ENCODE measurements at regions not wholly inside any gene's neighbourhood (a gene's known extent, or its start where the extent isn't known, plus 50 kb on each side); places are given as distances from the start of the nearest gene placed in this dataset.

DNA sequence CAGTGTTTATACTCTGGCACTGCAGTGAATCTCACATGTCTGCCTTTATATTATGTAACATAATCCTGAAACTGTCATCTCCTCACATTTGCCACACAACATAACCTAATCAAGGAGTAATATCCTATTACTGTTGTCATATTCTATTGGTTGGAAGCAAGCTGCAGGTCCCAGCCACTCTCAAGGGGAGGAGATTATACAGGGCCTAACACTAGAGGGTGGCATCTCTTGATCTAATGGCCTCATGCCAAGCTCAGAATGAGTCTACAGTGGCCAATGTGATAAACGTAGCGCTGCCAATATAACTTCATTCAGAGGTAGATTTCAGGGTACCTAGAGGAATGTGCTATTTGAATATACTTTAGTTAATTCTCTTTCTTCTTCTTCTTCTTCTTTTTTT is 166.8 kb downstream of the BACH1 start:
- no peak for DNase-seq (ENCODE audit: low spot score)
- no peak for TF ChIP-seq CTCF (conservative IDR thresholded peaks at IDR 0.05; ENCODE audit: low read length)
- no peak for TF ChIP-seq EZH2phosphoT487 (IDR thresholded peaks at IDR 0.05; ENCODE audit: borderline replicate concordance, low read depth, low read length)
- Histone ChIP-seq H3K4me2 (ENCODE audit: low read length) (no peak overlapping the region), H3K9me3 (ENCODE audit: low read length) (no peaks in the 10 kb centered on the region), H3K36me3 (ENCODE audit: insufficient read depth, low read length) (no peaks in the 10 kb centered on the region), H3K27ac (ENCODE audit: low read depth, low read length, poor library complexity, severe bottlenecking) (no peak overlapping the region), H3K9me2 (ENCODE audit: insufficient read depth, low read length) (no peaks in the 10 kb centered on the region), H3K4me3 (ENCODE audit: low read depth, low read length, poor library complexity, severe bottlenecking) (no peak overlapping the region), H4K20me1 (ENCODE audit: insufficient read depth, low read length) (no peaks in the 10 kb centered on the region), H2AFZ (ENCODE audit: low read length) (no peak overlapping the region), H3K4me1 (ENCODE audit: insufficient read depth, low read length, poor library complexity, severe bottlenecking) (no peaks in the 10 kb centered on the region), H3K79me2 (ENCODE audit: insufficient read depth, low read depth, low read length) (no peaks in the 10 kb centered on the region)
- ChIA-PET CTCF (ENCODE audit: unreplicated experiment) (no interaction called here), POLR2A (interaction anchor here (0.7 kb wide), 1 partner anchor 74 kb away, joined by 5 read pairs; no protein-coding TSS in a partner anchor)
- intact Hi-C loops (cut with micrococcal nuclease; ENCODE audit: unreplicated experiment): no loop called here
- BruUV-seq (replicated peaks): no TSS peak

GRCh38 chr21:29466532-29466931 is 167.8 kb downstream of the BACH1 start:
- H3K36me3 ChIP-seq (ENCODE audit: insufficient read depth, low read length): no peaks in the 10 kb centered on the region
- no peak for TF ChIP-seq EZH2phosphoT487 (IDR thresholded peaks at IDR 0.05; ENCODE audit: borderline replicate concordance, low read depth, low read length)
- TF ChIP-seq CTCF (conservative IDR thresholded peaks at IDR 0.05; ENCODE audit: low read length): no peak

DNA sequence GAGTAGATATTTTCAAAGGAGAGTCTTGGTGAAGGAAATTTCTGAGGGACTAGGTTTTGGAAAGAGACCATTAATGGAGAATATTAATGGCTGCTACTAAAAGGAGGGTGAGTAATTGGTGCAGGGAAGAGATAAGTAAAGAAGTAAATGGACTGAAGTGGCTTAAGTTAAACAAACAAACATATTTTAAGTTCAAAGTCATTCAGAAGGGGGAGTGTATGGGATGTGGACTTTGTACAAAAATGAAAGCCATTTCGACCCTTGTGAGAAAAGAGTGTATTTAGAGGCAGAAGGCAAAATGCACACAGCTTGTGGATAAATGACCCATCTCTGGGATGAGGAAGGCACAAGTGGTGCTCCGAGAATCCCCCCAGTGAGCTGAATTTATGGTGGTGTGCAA is 171.7 kb downstream of the BACH1 start:
- H3K36me3 ChIP-seq (ENCODE audit: insufficient read depth, low read length): no peaks in the 10 kb centered on the region
- TF ChIP-seq EZH2phosphoT487 (IDR thresholded peaks at IDR 0.05; ENCODE audit: borderline replicate concordance, low read depth, low read length) (no peak), CTCF (conservative IDR thresholded peaks at IDR 0.05; ENCODE audit: low read length) (no peak)
- H3K27ac ChIP-seq (ENCODE audit: low read depth, low read length, poor library complexity, severe bottlenecking): no peak overlapping the region
- H2AFZ ChIP-seq (ENCODE audit: low read length): no peak overlapping the region
- no peaks in the 10 kb centered on the region for H3K9me3 ChIP-seq (ENCODE audit: low read length)
- POLR2A ChIA-PET: no interaction called here
- CTCF ChIA-PET (ENCODE audit: unreplicated experiment): no interaction called here
- H3K4me1 ChIP-seq (ENCODE audit: insufficient read depth, low read length, poor library complexity, severe bottlenecking): no peaks in the 10 kb centered on the region
- DNase-seq (ENCODE audit: low spot score): no peak
- no peaks in the 10 kb centered on the region for H3K79me2 ChIP-seq (ENCODE audit: insufficient read depth, low read depth, low read length)
- H3K4me2 ChIP-seq (ENCODE audit: low read length): no peak overlapping the region
- no peak overlapping the region for H3K4me3 ChIP-seq (ENCODE audit: low read depth, low read length, poor library complexity, severe bottlenecking)
- H4K20me1 ChIP-seq (ENCODE audit: insufficient read depth, low read length): no peaks in the 10 kb centered on the region
- intact Hi-C loops (cut with micrococcal nuclease; ENCODE audit: unreplicated experiment): loop anchor here (10.0 kb wide), 1 partner anchor 376 kb away; no protein-coding TSS in a partner anchor
- no peaks in the 10 kb centered on the region for H3K9me2 ChIP-seq (ENCODE audit: insufficient read depth, low read length)
- BruUV-seq (replicated peaks): no TSS peak

More at GRCh38 chr21:29466532-29466931, 167.8 kb downstream of the BACH1 start:
- ChIA-PET CTCF (ENCODE audit: unreplicated experiment) (no interaction called here), POLR2A (no interaction called here)
- Histone ChIP-seq H3K9me3 (ENCODE audit: low read length) (no peaks in the 10 kb centered on the region), H3K4me2 (ENCODE audit: low read length) (no peak overlapping the region), H2AFZ (ENCODE audit: low read length) (no peak overlapping the region), H3K9me2 (ENCODE audit: insufficient read depth, low read length) (no peaks in the 10 kb centered on the region), H4K20me1 (ENCODE audit: insufficient read depth, low read length) (no peaks in the 10 kb centered on the region), H3K79me2 (ENCODE audit: insufficient read depth, low read depth, low read length) (no peaks in the 10 kb centered on the region), H3K4me3 (ENCODE audit: low read depth, low read length, poor library complexity, severe bottlenecking) (no peak overlapping the region), H3K4me1 (ENCODE audit: insufficient read depth, low read length, poor library complexity, severe bottlenecking) (no peaks in the 10 kb centered on the region), H3K27ac (ENCODE audit: low read depth, low read length, poor library complexity, severe bottlenecking) (no peak overlapping the region)
- no peak for DNase-seq (ENCODE audit: low spot score)
- intact Hi-C loops (cut with micrococcal nuclease; ENCODE audit: unreplicated experiment): no loop called here
- no TSS peak for BruUV-seq (replicated peaks)
